Astrocyte (in vitro differentiated cells and primary cell): ENCODE measurements at regions not wholly inside any gene's neighbourhood (a gene's known extent, or its start where the extent isn't known, plus 50 kb on each side); places are given as distances from the start of the nearest gene placed in this dataset.

Experiments
- DNase-seq: peaks from one replicate; pipeline ENCODE4 v3.0.0-alpha.2; 2010; ENCODE audit warnings: low read depth
- FAIRE-seq: peaks from 2 replicates; lab custom pipeline; 2011; peaks lifted over from hg19 to GRCh38; lab: Jason Lieb, UNC
- H2AFZ ChIP-seq: 2 replicates; pipeline ENCODE4 v1.6.0; 2012; ENCODE audit warnings: low read depth, low read length, inconsistent platforms
- H3K27ac ChIP-seq: 2 replicates; pipeline ENCODE4 v1.5.1; 2011; ENCODE audit warnings: low read depth, low read length, inconsistent platforms
- H3K27me3 ChIP-seq: 2 replicates; pipeline ENCODE4 v1.6.0; 2011; ENCODE audit warnings: low read length, inconsistent platforms; ENCODE audit not compliant: insufficient read depth
- H3K36me3 ChIP-seq: 2 replicates; pipeline ENCODE4 v1.5.1; 2011; ENCODE audit warnings: low read length, inconsistent platforms; ENCODE audit not compliant: insufficient read depth
- H3K4me1 ChIP-seq: 2 replicates; pipeline ENCODE4 v1.5.1; 2011; ENCODE audit warnings: low read length, inconsistent platforms; ENCODE audit not compliant: insufficient read depth
- H3K4me2 ChIP-seq: 2 replicates; pipeline ENCODE4 v1.6.0; 2012; ENCODE audit warnings: low read length, inconsistent platforms
- H3K4me3 ChIP-seq: 2 replicates; pipeline ENCODE4 v1.5.1; 2011; ENCODE audit warnings: low read depth, mild to moderate bottlenecking, low read length, inconsistent platforms; ENCODE audit not compliant: insufficient read depth
- H3K79me2 ChIP-seq: 2 replicates; pipeline ENCODE4 v1.6.0; 2012; ENCODE audit warnings: mild to moderate bottlenecking, low read length, inconsistent platforms; ENCODE audit not compliant: insufficient read depth
- H3K9ac ChIP-seq: 2 replicates; pipeline ENCODE4 v1.6.0; 2012; ENCODE audit warnings: mild to moderate bottlenecking, low read length, inconsistent platforms
- H3K9me3 ChIP-seq: 2 replicates; pipeline ENCODE4 v1.5.1; 2012; ENCODE audit warnings: low read depth, mild to moderate bottlenecking, low read length, inconsistent platforms; ENCODE audit not compliant: insufficient read depth
- H4K20me1 ChIP-seq: 2 replicates; pipeline ENCODE4 v1.6.0; 2012; ENCODE audit warnings: low read length, inconsistent platforms; ENCODE audit not compliant: insufficient read depth
- H3K27ac Mint-ChIP-seq: one replicate; pipeline ENCODE4 v1.8.0; 2021; ENCODE audit warnings: mild to moderate bottlenecking, mixed read lengths; ENCODE audit not compliant: unreplicated experiment
- H3K27me3 Mint-ChIP-seq: one replicate; pipeline ENCODE4 v1.8.0; 2021; ENCODE audit warnings: low read depth, mixed read lengths; ENCODE audit not compliant: unreplicated experiment
- H3K36me3 Mint-ChIP-seq: one replicate; pipeline ENCODE4 v1.8.0; 2021; ENCODE audit warnings: low read depth, mixed read lengths; ENCODE audit not compliant: unreplicated experiment
- H3K4me1 Mint-ChIP-seq: one replicate; pipeline ENCODE4 v1.8.0; 2021; ENCODE audit warnings: low read depth, mixed read lengths; ENCODE audit not compliant: unreplicated experiment
- H3K4me3 Mint-ChIP-seq: one replicate; pipeline ENCODE4 v1.8.0; 2021; ENCODE audit warnings: mild to moderate bottlenecking, moderate library complexity, mixed read lengths; ENCODE audit not compliant: unreplicated experiment
- H3K9me3 Mint-ChIP-seq: one replicate; pipeline ENCODE4 v1.8.0; 2021; ENCODE audit warnings: mild to moderate bottlenecking, mixed read lengths; ENCODE audit not compliant: unreplicated experiment
- CTCF ChIP-seq: IDR thresholded peaks from 2 replicates; pipeline ENCODE4 v1.5.1; 2011; ENCODE audit warnings: low read depth, mild to moderate bottlenecking, inconsistent platforms, low read length, moderate library complexity; ENCODE audit not compliant: insufficient read depth
- EZH2 ChIP-seq: IDR thresholded peaks from 2 replicates; pipeline ENCODE4 v1.6.1; 2012; ENCODE audit warnings: mild to moderate bottlenecking, low read length, inconsistent platforms; ENCODE audit not compliant: insufficient read depth

GRCh38 chr22:49077036-49077393, 750.7 kb downstream of the BRD1 start:
- Histone ChIP-seq H3K27ac (no peak overlapping the region), H3K4me3 (no peak overlapping the region), H3K27me3 (no peaks in the 10 kb centered on the region), H3K4me1 (no peaks in the 10 kb centered on the region), H4K20me1 (no peaks in the 10 kb centered on the region), H3K4me2 (no peak overlapping the region), H2AFZ (no peak overlapping the region), H3K9me3 (peaks cover 14% of the 10 kb centered on the region), H3K36me3 (no peaks in the 10 kb centered on the region), H3K9ac (no peak overlapping the region), H3K79me2 (no peaks in the 10 kb centered on the region)
- no peaks in the 10 kb centered on the region for H3K36me3 Mint-ChIP-seq
- no peak overlapping the region for H3K27ac Mint-ChIP-seq
- TF ChIP-seq CTCF (no peak), EZH2 (no peak)
- DNase-seq (no peak), FAIRE-seq (no peak)
- no peaks in the 10 kb centered on the region for H3K9me3 Mint-ChIP-seq
- no peaks in the 10 kb centered on the region for H3K4me1 Mint-ChIP-seq
- H3K4me3 Mint-ChIP-seq, result no peak overlapping the region
- H3K27me3 Mint-ChIP-seq, result peaks cover 27% of the 10 kb centered on the region

- FAIRE-seq, result no peak
- no peaks in the 10 kb centered on the region for H4K20me1 ChIP-seq
- no peak overlapping the region for H3K9ac ChIP-seq
- no peaks in the 10 kb centered on the region for H3K36me3 ChIP-seq
- no peak overlapping the region for H3K4me3 Mint-ChIP-seq
- H3K4me2 ChIP-seq, result no peak overlapping the region
- no peak overlapping the region for H3K27ac Mint-ChIP-seq
- H3K4me1 ChIP-seq, result no peaks in the 10 kb centered on the region
- H3K36me3 Mint-ChIP-seq, result no peaks in the 10 kb centered on the region
- H3K27me3 Mint-ChIP-seq, result peaks cover 32% of the 10 kb centered on the region
- TF ChIP-seq CTCF (no peak), EZH2 (no peak)
- no peak overlapping the region for H3K4me3 ChIP-seq
- H3K79me2 ChIP-seq, result no peaks in the 10 kb centered on the region
- H3K27me3 ChIP-seq, result no peaks in the 10 kb centered on the region
- H3K4me1 Mint-ChIP-seq, result no peaks in the 10 kb centered on the region
- H2AFZ ChIP-seq, result no peak overlapping the region
- H3K9me3 ChIP-seq, result peaks cover 14% of the 10 kb centered on the region
- no peaks in the 10 kb centered on the region for H3K9me3 Mint-ChIP-seq
- H3K27ac ChIP-seq, result no peak overlapping the region
- no peak for DNase-seq
Observed at GRCh38 chr22:49076300-49077035, 751.2 kb downstream of the BRD1 start.

GRCh38 chr22:49075150-49075549, 752.5 kb downstream of the BRD1 start:
- Mint-ChIP-seq H3K9me3 (no peaks in the 10 kb centered on the region), H3K27ac (no peak overlapping the region), H3K4me1 (no peaks in the 10 kb centered on the region), H3K4me3 (no peak overlapping the region), H3K36me3 (no peaks in the 10 kb centered on the region), H3K27me3 (peaks cover 30% of the 10 kb centered on the region)
- no peak overlapping the region for H3K4me2 ChIP-seq
- no peak overlapping the region for H2AFZ ChIP-seq
- H3K4me3 ChIP-seq, result no peak overlapping the region
- no peaks in the 10 kb centered on the region for H3K27me3 ChIP-seq
- no peaks in the 10 kb centered on the region for H4K20me1 ChIP-seq
- no peaks in the 10 kb centered on the region for H3K36me3 ChIP-seq
- peaks cover 16% of the 10 kb centered on the region for H3K9me3 ChIP-seq
- no peaks in the 10 kb centered on the region for H3K4me1 ChIP-seq
- FAIRE-seq, result no peak
- no peak overlapping the region for H3K27ac ChIP-seq
- no peak overlapping the region for H3K9ac ChIP-seq
- no peak for DNase-seq
- TF ChIP-seq CTCF, result no peak
- no peak for TF ChIP-seq EZH2
- no peaks in the 10 kb centered on the region for H3K79me2 ChIP-seq
